Sigmoid colon (tissue), 3 donors: ENCODE measurements at regions not wholly inside any gene's neighbourhood (a gene's known extent, or its start where the extent isn't known, plus 50 kb on each side); places are given as distances from the start of the nearest gene placed in this dataset.

Experiments used
- CTCF ChIP-seq, 4 experiments: fragments of 450-650 bp in 3 of 4; fragments of 200-600 bp in 1 of 4; IDR thresholded peaks; one replicate each; pipeline ENCODE4 v1.5.1; 2016 to 2019; ENCODE audit warnings: antibody characterized with exemption in 4 of 4, mild to moderate bottlenecking in 3 of 4, moderate library complexity in 2 of 4
- POLR2A ChIP-seq, 2 donors: fragments of 450-650 bp; IDR thresholded peaks; one replicate each; pipeline ENCODE4 v1.6.1; 2016; ENCODE audit warnings: antibody characterized with exemption in 2 of 2, mild to moderate bottlenecking in 2 of 2, moderate library complexity in 2 of 2

GRCh38 chr4:57943682-57944081 is 833.5 kb upstream of the IGFBP7 start:
- TF ChIP-seq CTCF (IDR thresholded peaks at IDR 0.05) = no peak
- TF ChIP-seq POLR2A (IDR thresholded peaks at IDR 0.05) = no peak
